GM12865 (cell line): ENCODE measurements at regions not wholly inside any gene's neighbourhood (a gene's known extent, or its start where the extent isn't known, plus 50 kb on each side); places are given as distances from the start of the nearest gene placed in this dataset.

Source experiments
- DNase-seq: peaks from one replicate; pipeline ENCODE4 v3.0.0; 2010; ENCODE audit warnings: low read depth
- H3K4me3 ChIP-seq: 2 replicates; pipeline ENCODE4 v1.5.1; 2011; ENCODE audit warnings: mild to moderate bottlenecking, low read depth, low read length, control low read depth
- CTCF ChIP-seq: IDR thresholded peaks from 2 replicates; pipeline ENCODE4 v1.5.1; 2011; ENCODE audit warnings: low read length, control low read depth, low read depth, inconsistent platforms; ENCODE audit not compliant: insufficient read depth; ENCODE audit errors: missing control alignments

- no peak overlapping the region for H3K4me3 ChIP-seq
- no peak for DNase-seq
- TF ChIP-seq CTCF = no peak
Measured at GRCh38 chr13:99661791-99662190, 160.5 kb downstream of the TM9SF2 start.

DNA sequence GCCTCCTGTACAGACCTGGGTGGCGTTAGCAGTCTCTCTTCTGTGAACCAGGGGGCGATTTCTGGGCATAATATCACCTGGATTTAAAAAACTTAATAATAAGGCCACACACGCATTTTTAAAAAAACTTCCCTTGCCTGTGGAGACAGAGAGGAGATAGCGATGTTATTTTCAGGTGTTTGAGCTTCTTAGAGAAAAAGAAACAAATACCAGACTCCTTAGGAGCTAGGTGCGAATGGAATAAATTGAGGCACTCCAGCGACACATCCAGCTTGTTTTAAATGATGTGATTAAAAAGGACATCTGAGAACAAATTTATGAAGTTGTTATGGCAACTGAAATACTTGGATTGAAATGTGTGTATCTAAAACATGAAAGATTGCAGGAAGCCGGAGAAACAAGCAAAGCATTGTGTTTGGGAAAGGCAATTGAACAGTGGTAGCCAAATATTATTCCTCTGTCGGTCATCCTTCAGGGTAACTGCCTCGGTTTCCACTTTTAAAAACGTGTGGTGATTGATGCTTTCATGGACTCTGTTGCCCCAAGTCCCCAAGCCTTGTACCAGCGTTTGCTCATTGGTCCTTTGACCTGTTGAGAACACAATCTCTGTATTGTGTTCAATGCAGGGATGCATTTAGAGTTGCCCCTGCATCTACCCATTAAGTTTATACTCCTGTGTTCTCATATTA is 158.7 kb downstream of the TM9SF2 start:
- DNase-seq = no peak
- no peak overlapping the region for H3K4me3 ChIP-seq
- TF ChIP-seq CTCF = no peak

- peak; percentile 46 for DNase-seq
- H3K4me3 ChIP-seq = no peak overlapping the region
Measured at GRCh38 chr13:99659226-99659625, 158.0 kb downstream of the TM9SF2 start.

GRCh38 chr13:99658261-99658991 is 157.2 kb downstream of the TM9SF2 start:
- peak; percentile 37 for TF ChIP-seq CTCF
- no peak overlapping the region; the same call in 1 of the 2 replicates for H3K4me3 ChIP-seq
- DNase-seq = peak; percentile 61

More at GRCh38 chr13:99659226-99659625, 158.0 kb downstream of the TM9SF2 start:
- TF ChIP-seq CTCF = no peak

- DNase-seq = no peak
- TF ChIP-seq CTCF = no peak
- H3K4me3 ChIP-seq = no peak overlapping the region
Measured at GRCh38 chr13:99657848-99658260, 156.6 kb downstream of the TM9SF2 start.

DNA sequence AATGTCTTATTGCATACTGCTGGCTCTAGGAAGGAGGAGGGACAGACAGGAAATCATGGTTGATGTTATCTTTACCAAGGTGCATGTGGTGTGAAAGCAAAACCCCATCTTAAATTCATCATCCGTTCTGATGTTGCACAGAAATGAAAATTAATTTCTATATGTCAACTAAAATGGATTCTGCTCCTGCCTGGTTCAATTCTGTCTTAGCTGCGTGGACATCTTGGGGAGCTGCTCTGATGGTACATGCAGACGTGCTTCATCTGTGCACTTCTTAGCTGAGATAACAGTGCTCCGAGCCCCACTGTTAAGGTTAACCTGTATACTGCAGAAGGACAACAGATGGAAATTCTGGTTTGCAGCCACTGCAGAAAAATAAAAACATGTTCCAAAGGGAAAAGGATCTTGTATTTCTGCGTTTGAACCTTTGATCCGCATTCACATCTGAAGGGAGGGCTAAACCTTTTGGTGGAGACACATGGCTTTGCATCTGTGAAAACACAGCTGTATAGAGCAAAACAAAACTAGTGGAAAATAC is 155.6 kb downstream of the TM9SF2 start:
- DNase-seq = no peak
- TF ChIP-seq CTCF = no peak
- no peak overlapping the region for H3K4me3 ChIP-seq
